Stimulated activated naive CD8-positive, alpha-beta T cell treated with anti-CD3 and anti-CD28 coated beads, Interleukin-15, Interleukin-2, amounts not matched to agents 100 U/mL and 50 U/mL, for 24 hours (primary cell): ENCODE measurements at regions not wholly inside any gene's neighbourhood (a gene's known extent, or its start where the extent isn't known, plus 50 kb on each side); places are given as distances from the start of the nearest gene placed in this dataset.

Experiments
- ATAC-seq: fragments of 150-1000 bp; cut with Tn5 transposase; one replicate; pipeline ENCODE4 v1.10.0; 2021
- DNase-seq: peaks from one replicate; pipeline ENCODE4 v3.0.0; 2021

GRCh38 chr13:72530471-72530870 lies 197.0 kb downstream of the MZT1 start:
- DNase-seq (no peak), ATAC-seq (no peak)

GRCh38 chr13:72527333-72527732 lies 200.1 kb downstream of the MZT1 start:
- DNase-seq = no peak
- no peak for ATAC-seq

GRCh38 chr13:72523593-72523992 lies 203.8 kb downstream of the MZT1 start:
- no peak for ATAC-seq

GRCh38 chr13:72523049-72523448 lies 204.4 kb downstream of the MZT1 start:
- DNase-seq = no peak
- no peak for ATAC-seq

More at GRCh38 chr13:72523593-72523992, 203.8 kb downstream of the MZT1 start:
- DNase-seq = no peak

- DNase-seq = no peak
- ATAC-seq = no peak
Observed at GRCh38 chr13:72521940-72522661, 205.3 kb downstream of the MZT1 start.

- no peak for DNase-seq
- ATAC-seq = no peak
Observed at GRCh38 chr13:72514146-72514545, 213.3 kb downstream of the MZT1 start.

GRCh38 chr13:72508392-72508791 lies 219.0 kb downstream of the MZT1 start:
- ATAC-seq (no peak), DNase-seq (no peak)

GRCh38 chr13:72507416-72508199 lies 219.8 kb downstream of the MZT1 start:
- ATAC-seq = no peak

GRCh38 chr13:72506706-72507105 lies 220.7 kb downstream of the MZT1 start:
- no peak for ATAC-seq
- DNase-seq = no peak

More at GRCh38 chr13:72507416-72508199, 219.8 kb downstream of the MZT1 start:
- DNase-seq = no peak

- ATAC-seq (no peak), DNase-seq (no peak)
Observed at GRCh38 chr13:72505376-72505775, 222.1 kb downstream of the MZT1 start.

- ATAC-seq (no peak), DNase-seq (no peak)
Observed at GRCh38 chr13:72504131-72504841, 223.1 kb downstream of the MZT1 start.

GRCh38 chr13:72500851-72501250 lies 226.6 kb downstream of the MZT1 start:
- ATAC-seq (no peak), DNase-seq (no peak)

GRCh38 chr13:72495681-72496080 lies 231.7 kb downstream of the MZT1 start:
- no peak for ATAC-seq
- no peak for DNase-seq

- ATAC-seq = no peak
- DNase-seq = no peak
Observed at GRCh38 chr13:72489751-72490150, 237.7 kb downstream of the MZT1 start.

GRCh38 chr13:72473321-72473720 lies 254.1 kb downstream of the MZT1 start:
- DNase-seq (no peak), ATAC-seq (no peak)

- no peak for ATAC-seq
- no peak for DNase-seq
Observed at GRCh38 chr13:72469906-72470305, 257.5 kb downstream of the MZT1 start.

GRCh38 chr13:72463561-72463960 lies 263.9 kb downstream of the MZT1 start:
- ATAC-seq = no peak
- DNase-seq = no peak

GRCh38 chr13:72462726-72463125 lies 264.7 kb downstream of the MZT1 start:
- DNase-seq = no peak
- ATAC-seq = no peak

GRCh38 chr13:72462166-72462565 lies 265.3 kb downstream of the MZT1 start:
- ATAC-seq (no peak), DNase-seq (no peak)

GRCh38 chr13:72458701-72459100 lies 268.7 kb downstream of the MZT1 start:
- no peak for DNase-seq
- ATAC-seq = no peak

- DNase-seq = no peak
- ATAC-seq = no peak
Observed at GRCh38 chr13:72457151-72457550, 270.3 kb downstream of the MZT1 start.

GRCh38 chr13:72456486-72456885 lies 270.9 kb downstream of the MZT1 start:
- ATAC-seq (no peak), DNase-seq (no peak)

GRCh38 chr13:72453161-72453560 lies 274.3 kb downstream of the MZT1 start:
- ATAC-seq = no peak

More at GRCh38 chr13:72453161-72453560, 274.3 kb downstream of the MZT1 start:
- no peak for DNase-seq
